ENCODE measurements at regions not wholly inside any gene's neighbourhood (a gene's known extent, or its start where the extent isn't known, plus 50 kb on each side); places are given as distances from the start of the nearest gene placed in this dataset.
"Not testable (repeated sequence)": the region's sequence is repeated elsewhere in the genome, so short reads cannot be mapped to it uniquely, and the experiment has no call there.

GRCh38 chr4:163003979-163004378 is 162.7 kb downstream of the NAF1 start:
- no peaks in the 10 kb centered on the region for H3K9me3 ChIP-seq (ENCODE audit: low read depth, low read length)

GRCh38 chr4:162988530-162988929 is 178.2 kb downstream of the NAF1 start:
- TF ChIP-seq EZH2 (IDR thresholded peaks at IDR 0.05) (no peak), POLR2AphosphoS5 (IDR thresholded peaks at IDR 0.05; ENCODE audit: borderline replicate concordance, low read depth, low read length) (no peak), FOXP2 (optimal IDR thresholded peaks at IDR 0.05; ENCODE audit: control extremely low read depth, extremely low read length, insufficient read depth) (no peak)
- no peak for DNase-seq (ENCODE audit: low read depth, low spot score)

More at GRCh38 chr4:163003979-163004378, 162.7 kb downstream of the NAF1 start:
- Histone ChIP-seq H3K36me3 (ENCODE audit: insufficient read depth, low read length) (no peaks in the 10 kb centered on the region), H3K4me3 (no peak overlapping the region), H3K27ac (no peak overlapping the region), H3K9ac (ENCODE audit: insufficient read length) (no peak overlapping the region)
- no peak for DNase-seq (ENCODE audit: low read depth, low spot score)
- TF ChIP-seq POLR2AphosphoS5 (IDR thresholded peaks at IDR 0.05; ENCODE audit: borderline replicate concordance, low read depth, low read length), result no peak

DNA sequence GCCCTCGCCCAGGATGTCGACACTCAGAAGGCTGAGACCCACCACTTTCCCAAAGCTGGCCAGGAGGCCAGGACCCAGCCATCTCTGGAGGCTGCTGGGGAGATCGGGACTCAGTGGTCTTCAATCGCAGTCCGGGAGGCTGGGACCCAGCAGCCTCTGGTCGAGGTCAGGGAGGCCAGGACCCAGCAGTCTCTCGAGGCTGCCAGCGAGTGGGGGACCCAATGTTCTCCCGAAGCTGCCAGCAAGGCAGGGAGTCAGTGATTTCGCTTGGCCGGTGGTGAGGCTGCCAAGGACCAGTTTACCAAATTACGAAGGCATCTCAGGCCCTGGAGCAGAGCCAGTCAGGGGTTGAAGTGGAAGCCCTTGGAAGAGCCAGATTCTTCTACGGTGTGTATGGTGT is 181.6 kb downstream of the NAF1 start:
- H3K9me3 ChIP-seq (ENCODE audit: low read depth, low read length), result no peaks in the 10 kb centered on the region
- no peak for TF ChIP-seq FOXP2 (optimal IDR thresholded peaks at IDR 0.05; ENCODE audit: control extremely low read depth, extremely low read length, insufficient read depth)
- TF ChIP-seq EZH2 (IDR thresholded peaks at IDR 0.05), result no peak
- no peak for TF ChIP-seq POLR2AphosphoS5 (IDR thresholded peaks at IDR 0.05; ENCODE audit: borderline replicate concordance, low read depth, low read length)
- no peak overlapping the region for H3K9ac ChIP-seq (ENCODE audit: insufficient read length)
- DNase-seq (ENCODE audit: low read depth, low spot score), result no peak
- no peaks in the 10 kb centered on the region for H3K36me3 ChIP-seq (ENCODE audit: insufficient read depth, low read length)
- no peak overlapping the region for H3K27ac ChIP-seq
- no peak overlapping the region for H3K4me3 ChIP-seq

More at GRCh38 chr4:162988530-162988929, 178.2 kb downstream of the NAF1 start:
- H3K4me3 ChIP-seq, result peak overlapping the region; percentile 9; the same call in 1 of the 2 replicates
- no peaks in the 10 kb centered on the region for H3K9me3 ChIP-seq (ENCODE audit: low read depth, low read length)
- H3K36me3 ChIP-seq (ENCODE audit: insufficient read depth, low read length), result no peaks in the 10 kb centered on the region
- H3K27ac ChIP-seq, result no peak overlapping the region
- H3K9ac ChIP-seq (ENCODE audit: insufficient read length), result no peak overlapping the region

DNA sequence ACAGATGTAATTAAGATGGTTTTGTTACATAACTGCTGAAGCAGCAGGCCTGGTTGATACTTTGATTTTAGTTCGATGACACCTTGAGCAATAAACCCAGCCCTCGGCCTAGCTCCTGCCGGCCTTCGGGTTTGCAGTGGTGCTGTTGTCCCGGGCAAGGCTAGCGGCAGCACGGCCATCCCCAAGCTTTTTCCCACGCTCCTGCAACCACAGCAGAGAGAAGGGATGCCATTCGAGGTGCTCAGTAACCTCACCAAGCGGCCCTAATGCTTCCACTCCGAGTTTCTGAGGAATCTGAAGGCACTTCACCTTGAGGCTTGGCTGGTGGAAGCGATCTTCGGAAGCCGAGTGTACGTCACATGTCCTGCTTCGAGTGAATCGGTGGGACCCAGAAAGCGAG is 182.1 kb downstream of the NAF1 start:
- no peak overlapping the region for H3K9ac ChIP-seq (ENCODE audit: insufficient read length)
- no peak overlapping the region for H3K4me3 ChIP-seq
- TF ChIP-seq EZH2 (IDR thresholded peaks at IDR 0.05) (no peak), POLR2AphosphoS5 (IDR thresholded peaks at IDR 0.05; ENCODE audit: borderline replicate concordance, low read depth, low read length) (no peak), FOXP2 (optimal IDR thresholded peaks at IDR 0.05; ENCODE audit: control extremely low read depth, extremely low read length, insufficient read depth) (no peak)
- H3K9me3 ChIP-seq (ENCODE audit: low read depth, low read length), result no peaks in the 10 kb centered on the region
- DNase-seq (ENCODE audit: low read depth, low spot score), result no peak
- H3K36me3 ChIP-seq (ENCODE audit: insufficient read depth, low read length), result no peaks in the 10 kb centered on the region
- H3K27ac ChIP-seq, result no peak overlapping the region

DNA sequence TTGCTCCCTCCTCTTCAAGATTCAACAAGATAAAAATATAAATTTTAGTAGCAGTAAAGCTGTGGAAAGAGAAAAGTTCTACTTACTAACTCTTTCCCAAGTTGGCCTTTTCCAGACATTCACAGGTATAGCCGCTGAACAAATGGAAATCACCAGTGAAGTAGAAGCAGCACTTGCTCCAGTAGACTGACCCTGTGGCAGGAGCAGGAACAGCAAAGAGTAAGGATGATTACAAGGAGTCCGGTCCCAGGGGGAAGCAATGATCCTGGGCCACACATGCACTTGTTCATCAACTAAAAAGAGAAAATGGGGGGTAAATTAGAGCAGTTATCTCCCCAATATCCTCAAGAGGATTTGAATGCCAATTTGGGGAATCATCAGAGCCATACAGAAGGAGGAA is 184.9 kb downstream of the NAF1 start:
- no peak for TF ChIP-seq POLR2AphosphoS5 (IDR thresholded peaks at IDR 0.05; ENCODE audit: borderline replicate concordance, low read depth, low read length)
- no peak for TF ChIP-seq EZH2 (IDR thresholded peaks at IDR 0.05)
- no peak for DNase-seq (ENCODE audit: low read depth, low spot score)
- no peak overlapping the region for H3K9ac ChIP-seq (ENCODE audit: insufficient read length)
- H3K4me3 ChIP-seq, result no peak overlapping the region
- no peaks in the 10 kb centered on the region for H3K36me3 ChIP-seq (ENCODE audit: insufficient read depth, low read length)
- no peak overlapping the region for H3K27ac ChIP-seq
- no peaks in the 10 kb centered on the region for H3K9me3 ChIP-seq (ENCODE audit: low read depth, low read length)

- Histone ChIP-seq H3K36me3 (ENCODE audit: insufficient read depth, low read length) (no peaks in the 10 kb centered on the region), H3K9ac (ENCODE audit: insufficient read length) (no peak overlapping the region), H3K4me3 (no peak overlapping the region), H3K27ac (no peak overlapping the region), H3K9me3 (ENCODE audit: low read depth, low read length) (no peaks in the 10 kb centered on the region)
- TF ChIP-seq FOXP2 (optimal IDR thresholded peaks at IDR 0.05; ENCODE audit: control extremely low read depth, extremely low read length, insufficient read depth), result no peak
- DNase-seq (ENCODE audit: low read depth, low spot score), result no peak
These were observed 188.3 kb downstream of the NAF1 start for GRCh38 chr4:162978398-162978797.

- no peaks in the 10 kb centered on the region for H3K36me3 ChIP-seq (ENCODE audit: insufficient read depth, low read length)
- no peak for TF ChIP-seq POLR2AphosphoS5 (IDR thresholded peaks at IDR 0.05; ENCODE audit: borderline replicate concordance, low read depth, low read length)
- no peak for TF ChIP-seq EZH2 (IDR thresholded peaks at IDR 0.05)
- TF ChIP-seq FOXP2 (optimal IDR thresholded peaks at IDR 0.05; ENCODE audit: control extremely low read depth, extremely low read length, insufficient read depth), result no peak
- DNase-seq (ENCODE audit: low read depth, low spot score), result no peak
- H3K4me3 ChIP-seq, result no peak overlapping the region
- H3K9me3 ChIP-seq (ENCODE audit: low read depth, low read length), result no peaks in the 10 kb centered on the region
- H3K27ac ChIP-seq, result no peak overlapping the region
- no peak overlapping the region for H3K9ac ChIP-seq (ENCODE audit: insufficient read length)
These were observed 188.9 kb downstream of the NAF1 start for GRCh38 chr4:162977788-162978187.

- H3K36me3 ChIP-seq (ENCODE audit: insufficient read depth, low read length), result no peaks in the 10 kb centered on the region
- no peak for DNase-seq (ENCODE audit: low read depth, low spot score)
- H3K9me3 ChIP-seq (ENCODE audit: low read depth, low read length), result no peaks in the 10 kb centered on the region
- no peak overlapping the region for H3K27ac ChIP-seq
- no peak overlapping the region for H3K9ac ChIP-seq (ENCODE audit: insufficient read length)
- no peak overlapping the region for H3K4me3 ChIP-seq
- no peak for TF ChIP-seq FOXP2 (optimal IDR thresholded peaks at IDR 0.05; ENCODE audit: control extremely low read depth, extremely low read length, insufficient read depth)
- TF ChIP-seq EZH2 (IDR thresholded peaks at IDR 0.05), result no peak
- TF ChIP-seq POLR2AphosphoS5 (IDR thresholded peaks at IDR 0.05; ENCODE audit: borderline replicate concordance, low read depth, low read length), result no peak
These were observed 193.9 kb downstream of the NAF1 start for GRCh38 chr4:162972661-162973330.

DNA sequence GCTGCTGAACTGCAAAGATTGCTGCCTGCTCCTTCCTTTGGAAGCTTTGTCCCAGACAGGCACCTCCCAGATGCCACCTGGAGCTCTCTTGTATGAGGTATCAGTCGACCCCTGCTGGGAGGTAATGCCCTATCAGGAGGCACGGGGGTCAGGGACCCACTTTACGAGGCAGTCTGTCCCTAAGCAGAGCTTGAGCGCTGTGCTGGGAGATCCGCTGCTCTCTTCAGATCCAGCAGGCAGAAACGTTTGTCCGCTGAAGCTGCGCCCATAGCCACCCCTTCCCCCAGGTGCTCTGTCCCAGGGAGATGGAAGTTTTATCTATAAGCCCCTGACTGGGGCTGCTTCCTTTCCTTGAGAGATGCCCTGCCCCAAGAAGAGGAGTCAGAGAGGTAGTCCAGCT is 197.5 kb downstream of the NAF1 start:
- no peak overlapping the region for H3K9ac ChIP-seq (ENCODE audit: insufficient read length)
- no peak for DNase-seq (ENCODE audit: low read depth, low spot score)
- H3K4me3 ChIP-seq, result no peak overlapping the region
- H3K27ac ChIP-seq, result no peak overlapping the region
- no peak for TF ChIP-seq EZH2 (IDR thresholded peaks at IDR 0.05)
- no peak for TF ChIP-seq FOXP2 (optimal IDR thresholded peaks at IDR 0.05; ENCODE audit: control extremely low read depth, extremely low read length, insufficient read depth)
- no peaks in the 10 kb centered on the region for H3K36me3 ChIP-seq (ENCODE audit: insufficient read depth, low read length)
- no peaks in the 10 kb centered on the region for H3K9me3 ChIP-seq (ENCODE audit: low read depth, low read length)

GRCh38 chr4:162965978-162966377 is 200.7 kb downstream of the NAF1 start:
- H3K4me3 ChIP-seq; H3K27ac ChIP-seq; DNase-seq (ENCODE audit: low read depth, low spot score); H3K9me3 ChIP-seq (ENCODE audit: low read depth, low read length); H3K9ac ChIP-seq (ENCODE audit: insufficient read length); H3K36me3 ChIP-seq (ENCODE audit: insufficient read depth, low read length): not testable (repeated sequence)

Measured in SK-N-MC (cell line).